Pancreas (tissue), 10 donors: ENCODE measurements at regions not wholly inside any gene's neighbourhood (a gene's known extent, or its start where the extent isn't known, plus 50 kb on each side); places are given as distances from the start of the nearest gene placed in this dataset.
"Not testable (repeated sequence)": the region's sequence is repeated elsewhere in the genome, so short reads cannot be mapped to it uniquely, and the experiment has no call there.

Source experiments
- ATAC-seq, 4 donors: fragments of 200-7000 bp; cut with Tn5 transposase; one replicate each; pipeline versions ENCODE4 v1.8.0 to v1.9.1; 2020; ENCODE audit warnings: mild to moderate bottlenecking in 4 of 4, moderate library complexity in 4 of 4
- DNase-seq, 6 donors: peaks; one replicate each; pipeline ENCODE4 v3.0.0-alpha.2; 2020
- FAIRE-seq: peaks from 2 replicates; lab custom pipeline; 2012; peaks lifted over from hg19 to GRCh38; lab: Jason Lieb, UNC
- H3K27ac ChIP-seq, 4 donors: fragments of 200-600 bp; sonication (generic); 1 replicate in 3 of 4; 2 replicates in 1 of 4; pipeline versions ENCODE4 v1.5.0 to v1.8.0; 2020
- H3K27me3 ChIP-seq, 4 donors: fragments of 200-600 bp; one replicate each; pipeline ENCODE4 v1.8.0; 2021
- H3K36me3 ChIP-seq, 3 donors: fragments of 200-600 bp; sonication (generic) in 1 of 3; one replicate each; pipeline versions ENCODE4 v1.5.0 to v1.8.0; 2020 to 2021
- H3K4me1 ChIP-seq, 3 donors: fragments of 200-600 bp; one replicate each; pipeline ENCODE4 v1.8.0; 2021
- H3K4me3 ChIP-seq, 4 donors: fragments of 200-600 bp; sonication (generic) in 2 of 4; one replicate each; pipeline versions ENCODE4 v1.5.0 to v1.8.0; 2020 to 2021
- H3K9me3 ChIP-seq, 4 donors: fragments of 200-600 bp; one replicate each; pipeline ENCODE4 v1.8.0; 2021
- WGBS, 2 donors: extraction: QIAGEN DNeasy Blood & Tissue Kit; methylation state at CpG; one replicate each; pipeline ENCODE4 v1.1.7; 2013; 5-methylcytosine and 5-hydroxymethylcytosine counted together
- intact Hi-C, 3 donors: fragments of 100-400 bp; cut with DNase I; formaldehyde crosslinking; loops; one replicate each; pipeline versions ENCODE4 v1.11.1 to v1.14.2; 2022
- TF ChIP-seq, protein P1 (sequence below), 4 donors: fragments of 200-600 bp; sonication (generic) in 3 of 4; IDR thresholded peaks; one replicate each; pipeline versions ENCODE4 v1.5.0 to v1.8.0; 2021; ENCODE audit warnings: antibody characterized with exemption in 4 of 4
- donor health status: healthy with polysubstance abuse.
- donor health status: DM: no; HTN: no; CAD: no; lungs with moderate emphysema.
- donor health status: DM: no; HTN: no; CAD: no.
- donor health status: control.
- donor health status: control.
- donor health status: Bipolar disorder and iron deficiency.
- donor health status: DM: yes; HTN: yes; CAD: no.
- donor health status: DM: no; HTN: no; CAD: no.
- donor health status: DM: no; HTN: no; CAD: no.
- donor health status: DM: yes; HTN: yes; CAD: no.

DNA sequence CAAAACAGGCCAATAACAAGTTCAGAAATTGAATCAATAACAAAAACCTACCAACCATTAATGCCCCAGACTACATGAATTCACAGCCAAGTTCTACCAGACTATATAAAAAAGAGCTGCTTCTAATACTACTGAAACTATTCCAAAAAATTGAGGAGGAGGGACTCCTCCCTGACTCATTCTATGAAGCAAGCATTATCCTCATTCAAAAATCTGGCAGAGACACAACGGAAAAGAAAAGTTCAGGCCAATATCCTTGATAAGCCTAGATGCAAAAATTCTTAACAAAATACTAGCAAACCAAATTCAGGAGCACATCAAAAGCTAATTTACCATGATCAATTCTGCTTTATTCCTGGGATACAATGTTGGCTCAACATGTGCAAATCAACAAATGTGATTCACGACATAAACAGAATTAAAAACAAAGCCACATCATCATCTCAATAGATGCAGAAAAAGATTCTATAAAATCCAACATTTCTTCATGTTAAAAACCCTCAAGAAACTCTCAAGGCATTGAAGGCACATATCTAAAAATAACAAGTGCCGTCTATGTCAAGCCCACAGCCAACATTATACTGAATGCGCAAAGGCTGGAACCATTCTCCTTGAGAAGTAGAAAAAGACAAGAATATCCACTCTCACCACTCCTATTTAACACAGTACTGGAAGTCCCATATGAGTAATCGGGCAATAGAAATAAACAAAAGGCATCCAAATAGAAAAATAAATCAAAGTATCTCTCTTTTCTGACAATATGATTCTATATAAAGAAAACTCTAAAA is 573.6 kb upstream of the GRM7 start:
- no peak for DNase-seq
- 65 to 74% methylated on average over 5 of the region's 5 CpGs for WGBS, 2 donors
- no peaks in the 10 kb centered on the region for H3K27me3 ChIP-seq

DNA sequence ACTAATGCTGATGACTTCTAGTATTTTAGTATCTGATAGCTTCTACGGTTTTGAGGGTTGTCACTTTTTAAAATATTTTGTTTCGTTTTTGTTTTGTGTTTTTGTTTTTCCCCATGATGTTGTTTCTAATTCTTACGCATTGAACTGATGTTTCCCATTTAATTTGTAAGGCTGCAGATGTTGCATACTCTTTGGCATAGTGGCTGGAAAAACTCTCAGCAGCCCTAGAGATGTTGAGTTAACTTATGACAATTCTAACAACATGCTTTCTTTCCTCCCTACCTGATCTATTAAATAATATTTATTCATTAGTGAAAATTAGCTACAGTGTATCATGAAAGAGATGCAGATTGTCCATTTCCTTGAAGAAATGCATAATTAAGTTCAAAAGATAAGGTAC is 559.3 kb upstream of the GRM7 start:
- intact Hi-C loops = no loop called here
- Histone ChIP-seq H3K4me1 (no peaks in the 10 kb centered on the region), H3K36me3 (no peaks in the 10 kb centered on the region), H3K9me3 (no peaks in the 10 kb centered on the region), H3K4me3 (no peak overlapping the region), H3K27ac (no peak overlapping the region), H3K27me3 (no peaks in the 10 kb centered on the region)
- no peak for DNase-seq
- TF ChIP-seq, protein P1, sequence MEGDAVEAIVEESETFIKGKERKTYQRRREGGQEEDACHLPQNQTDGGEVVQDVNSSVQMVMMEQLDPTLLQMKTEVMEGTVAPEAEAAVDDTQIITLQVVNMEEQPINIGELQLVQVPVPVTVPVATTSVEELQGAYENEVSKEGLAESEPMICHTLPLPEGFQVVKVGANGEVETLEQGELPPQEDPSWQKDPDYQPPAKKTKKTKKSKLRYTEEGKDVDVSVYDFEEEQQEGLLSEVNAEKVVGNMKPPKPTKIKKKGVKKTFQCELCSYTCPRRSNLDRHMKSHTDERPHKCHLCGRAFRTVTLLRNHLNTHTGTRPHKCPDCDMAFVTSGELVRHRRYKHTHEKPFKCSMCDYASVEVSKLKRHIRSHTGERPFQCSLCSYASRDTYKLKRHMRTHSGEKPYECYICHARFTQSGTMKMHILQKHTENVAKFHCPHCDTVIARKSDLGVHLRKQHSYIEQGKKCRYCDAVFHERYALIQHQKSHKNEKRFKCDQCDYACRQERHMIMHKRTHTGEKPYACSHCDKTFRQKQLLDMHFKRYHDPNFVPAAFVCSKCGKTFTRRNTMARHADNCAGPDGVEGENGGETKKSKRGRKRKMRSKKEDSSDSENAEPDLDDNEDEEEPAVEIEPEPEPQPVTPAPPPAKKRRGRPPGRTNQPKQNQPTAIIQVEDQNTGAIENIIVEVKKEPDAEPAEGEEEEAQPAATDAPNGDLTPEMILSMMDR (IDR thresholded peaks at IDR 0.05) = no peak
- 81 to 85% methylated on average over 3 of the region's 3 CpGs for WGBS, 2 donors
- no peak for ATAC-seq
- FAIRE-seq = no peak

More for the DNA sequence above, 573.6 kb upstream of the GRM7 start:
- Histone ChIP-seq H3K4me3 (no peak overlapping the region), H3K27ac (no peak overlapping the region), H3K36me3 (no peaks in the 10 kb centered on the region), H3K4me1 (no peaks in the 10 kb centered on the region), H3K9me3 (no peaks in the 10 kb centered on the region)
- TF ChIP-seq, protein P1 (IDR thresholded peaks at IDR 0.05) = no peak
- intact Hi-C loops = no loop called here
- FAIRE-seq (no peak), ATAC-seq (no peak)

DNA sequence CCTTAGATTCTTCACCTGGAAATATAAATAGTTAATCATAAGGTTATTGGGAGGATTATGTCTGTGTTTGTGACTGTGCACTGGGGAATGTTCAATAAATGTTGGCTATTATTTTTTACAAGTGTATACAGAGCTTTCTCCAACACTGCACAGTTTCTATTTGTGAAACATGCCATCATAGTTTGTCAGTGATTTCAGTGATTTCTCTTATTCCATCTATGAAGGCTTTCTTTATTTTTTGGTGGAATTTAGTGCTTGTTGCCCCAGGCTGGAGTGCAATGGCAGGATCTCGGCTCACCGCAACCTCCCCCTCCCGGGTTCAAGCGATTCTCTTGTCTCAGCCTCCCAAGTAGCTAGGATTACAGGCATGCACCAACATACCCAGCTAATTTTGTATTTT is 545.0 kb upstream of the GRM7 start:
- TF ChIP-seq, protein P1 (IDR thresholded peaks at IDR 0.05) = no peak
- no peaks in the 10 kb centered on the region for H3K27me3 ChIP-seq
- H3K9me3 ChIP-seq = no peaks in the 10 kb centered on the region
- intact Hi-C loops = no loop called here
- H3K27ac ChIP-seq = no peak overlapping the region
- H3K4me1 ChIP-seq = no peaks in the 10 kb centered on the region
- no peak for ATAC-seq
- no peak for DNase-seq
- no peaks in the 10 kb centered on the region for H3K36me3 ChIP-seq
- no peak overlapping the region for H3K4me3 ChIP-seq
- WGBS, 2 donors = 93 to 98% methylated on average over 4 of the region's 4 CpGs
- FAIRE-seq = no peak

DNA sequence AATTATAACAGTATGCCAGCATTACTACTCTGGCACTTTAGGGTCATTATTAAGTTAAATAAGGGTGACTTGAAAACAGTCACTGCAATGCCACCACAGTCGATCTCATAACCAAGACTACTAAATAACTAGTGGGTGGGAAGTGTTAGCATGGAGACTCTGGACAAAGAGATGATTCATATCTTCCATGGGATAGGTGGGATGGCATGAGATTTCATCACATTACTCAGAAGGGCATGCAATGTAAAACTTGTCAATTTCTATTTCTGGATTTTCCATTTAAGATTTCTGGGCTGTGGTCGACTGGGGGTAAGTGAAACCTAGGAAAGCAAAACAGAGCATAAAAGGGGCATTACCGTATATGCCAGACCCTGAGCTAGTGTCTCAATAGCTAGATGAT is 538.9 kb upstream of the GRM7 start:
- ATAC-seq (no peak), FAIRE-seq (no peak), DNase-seq (no peak)
- Histone ChIP-seq H3K27ac (no peak overlapping the region), H3K36me3 (no peaks in the 10 kb centered on the region), H3K4me1 (no peaks in the 10 kb centered on the region), H3K27me3 (no peaks in the 10 kb centered on the region), H3K4me3 (no peak overlapping the region), H3K9me3 (no peaks in the 10 kb centered on the region)
- 86% methylated on average over 3 of the region's 3 CpGs for WGBS, 2 donors
- TF ChIP-seq, protein P1 (IDR thresholded peaks at IDR 0.05) = no peak
- intact Hi-C loops = no loop called here

DNA sequence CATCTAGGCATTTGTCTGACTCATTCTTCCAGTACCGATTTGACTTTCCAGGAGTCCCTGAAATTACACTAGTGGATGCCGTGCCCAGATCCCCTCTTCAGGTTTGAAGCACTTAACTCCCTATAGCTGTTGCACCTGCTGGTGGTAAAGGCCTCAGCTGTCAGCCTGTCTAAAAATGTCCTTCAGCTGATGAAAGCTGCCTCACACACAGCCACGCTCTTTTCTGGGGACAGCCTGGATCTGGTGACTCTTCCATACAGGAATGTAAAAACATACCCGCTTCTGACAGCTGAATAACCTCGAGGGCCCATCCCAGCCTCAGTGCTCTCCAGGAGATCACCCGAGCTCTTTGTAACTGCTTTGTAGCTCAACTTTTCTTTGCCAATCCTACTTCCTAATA is 534.1 kb upstream of the GRM7 start:
- Histone ChIP-seq H3K4me3 (no peak overlapping the region), H3K27ac (no peak overlapping the region), H3K36me3 (no peaks in the 10 kb centered on the region), H3K4me1 (no peaks in the 10 kb centered on the region), H3K9me3 (no peaks in the 10 kb centered on the region), H3K27me3 (no peaks in the 10 kb centered on the region)
- WGBS, 2 donors = 80 to 86% methylated on average over 6 of the region's 6 CpGs
- no peak for DNase-seq
- no peak for FAIRE-seq
- intact Hi-C loops = no loop called here
- TF ChIP-seq, protein P1 (IDR thresholded peaks at IDR 0.05) = no peak
- no peak for ATAC-seq

DNA sequence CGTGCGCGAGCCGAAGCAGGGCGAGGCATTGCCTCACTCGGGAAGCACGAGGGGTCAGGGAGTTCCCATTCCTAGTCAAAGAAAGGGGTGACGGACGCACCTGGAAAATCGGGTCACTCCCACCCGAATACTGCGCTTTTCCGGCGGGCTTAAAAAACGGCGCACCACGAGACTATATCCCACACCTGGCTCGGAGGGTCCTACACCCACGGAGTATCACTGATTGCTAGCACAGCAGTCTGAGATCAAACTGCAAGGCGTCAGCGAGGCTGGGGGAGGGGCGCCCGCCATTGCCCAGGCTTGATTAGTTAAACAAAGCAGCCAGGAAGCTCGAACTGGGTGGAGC is 520.0 kb upstream of the GRM7 start:
- H3K9me3 ChIP-seq, H3K27me3 ChIP-seq, H3K4me1 ChIP-seq, FAIRE-seq, H3K36me3 ChIP-seq, intact Hi-C loops, H3K4me3 ChIP-seq, DNase-seq, ATAC-seq, H3K27ac ChIP-seq: not testable (repeated sequence)
- 93 to 94% methylated on average over 24 of the region's 24 CpGs for WGBS, 2 donors
